NOMO-1 (cell line): ENCODE measurements at regions not wholly inside any gene's neighbourhood (a gene's known extent, or its start where the extent isn't known, plus 50 kb on each side); places are given as distances from the start of the nearest gene placed in this dataset.
A peak's percentile ranks its signal among the peaks of the same experiment; 100 is the strongest.

Source experiments
- DNase-seq, 2 experiments: peaks; one replicate each; lab custom pipeline; 2025; ENCODE audit not compliant: unreplicated experiment in 2 of 2; lab: John Stamatoyannopoulos, UW

GRCh38 chr3:104846270-104846669 lies 520.4 kb upstream of the ALCAM start:
- DNase-seq = no peak

- DNase-seq = no peak
Measured at GRCh38 chr3:104849070-104849469, 517.6 kb upstream of the ALCAM start.

GRCh38 chr3:104854468-104854867 lies 512.2 kb upstream of the ALCAM start:
- DNase-seq = no peak

GRCh38 chr3:104855702-104856101 lies 511.0 kb upstream of the ALCAM start:
- no peak for DNase-seq

GRCh38 chr3:104856741-104857140 lies 510.0 kb upstream of the ALCAM start:
- DNase-seq = no peak

GRCh38 chr3:104868291-104868690 lies 498.4 kb upstream of the ALCAM start:
- no peak for DNase-seq

GRCh38 chr3:104870276-104870675 lies 496.4 kb upstream of the ALCAM start:
- no peak for DNase-seq

GRCh38 chr3:104873331-104873730 lies 493.4 kb upstream of the ALCAM start:
- DNase-seq = no peak

- DNase-seq = peak in 1 of 2 experiments; percentile 67
Measured at GRCh38 chr3:104878395-104878794, 488.3 kb upstream of the ALCAM start.

GRCh38 chr3:104879919-104880318 lies 486.8 kb upstream of the ALCAM start:
- no peak for DNase-seq

GRCh38 chr3:104885214-104885814 lies 481.4 kb upstream of the ALCAM start:
- no peak for DNase-seq

- DNase-seq = peak in 1 of 2 experiments; percentile 69
Measured at GRCh38 chr3:104886220-104886995, 480.3 kb upstream of the ALCAM start.

- no peak for DNase-seq
Measured at GRCh38 chr3:104887069-104887468, 479.6 kb upstream of the ALCAM start.

GRCh38 chr3:104887619-104888018 lies 479.1 kb upstream of the ALCAM start:
- no peak for DNase-seq

GRCh38 chr3:104892044-104892443 lies 474.7 kb upstream of the ALCAM start:
- DNase-seq = no peak

- DNase-seq = no peak
Measured at GRCh38 chr3:104896624-104897023, 470.1 kb upstream of the ALCAM start.

GRCh38 chr3:104901396-104901795 lies 465.3 kb upstream of the ALCAM start:
- no peak for DNase-seq

- DNase-seq = no peak
Measured at GRCh38 chr3:104903064-104903463, 463.6 kb upstream of the ALCAM start.

- no peak for DNase-seq
Measured at GRCh38 chr3:104906001-104906639, 460.6 kb upstream of the ALCAM start.

- no peak for DNase-seq
Measured at GRCh38 chr3:104907507-104907906, 459.2 kb upstream of the ALCAM start.

- DNase-seq = no peak
Measured at GRCh38 chr3:104908761-104909160, 457.9 kb upstream of the ALCAM start.

GRCh38 chr3:104909198-104909597 lies 457.5 kb upstream of the ALCAM start:
- DNase-seq = no peak
